ENCODE measurements at regions not wholly inside any gene's neighbourhood (a gene's known extent, or its start where the extent isn't known, plus 50 kb on each side); places are given as distances from the start of the nearest gene placed in this dataset.
"Not testable (repeated sequence)": the region's sequence is repeated elsewhere in the genome, so short reads cannot be mapped to it uniquely, and the experiment has no call there.

GRCh38 chr9:24897826-24898225 is 352.1 kb upstream of the IZUMO3 start:
- Mint-ChIP-seq H3K27ac (ENCODE audit: unreplicated experiment) (no peak overlapping the region), H3K9me3 (ENCODE audit: low read depth) (peaks cover 8% of the 10 kb centered on the region), H3K4me1 (ENCODE audit: low read depth) (no peaks in the 10 kb centered on the region)

GRCh38 chr9:24881361-24881760 is 335.7 kb upstream of the IZUMO3 start:
- Mint-ChIP-seq H3K36me3 (ENCODE audit: low read depth) (no peaks in the 10 kb centered on the region), H3K27ac (ENCODE audit: unreplicated experiment) (no peak overlapping the region), H3K4me1 (ENCODE audit: low read depth) (no peaks in the 10 kb centered on the region)

More at GRCh38 chr9:24897826-24898225, 352.1 kb upstream of the IZUMO3 start:
- H3K36me3 Mint-ChIP-seq (ENCODE audit: low read depth): no peaks in the 10 kb centered on the region
- H3K27me3 Mint-ChIP-seq (ENCODE audit: low read depth): no peaks in the 10 kb centered on the region
- DNase-seq (ENCODE audit: low spot score): no peak
- TF ChIP-seq CTCF (IDR thresholded peaks at IDR 0.05): no peak
- no peak overlapping the region for H3K4me3 Mint-ChIP-seq (ENCODE audit: unreplicated experiment)

GRCh38 chr9:24879591-24879990 is 333.9 kb upstream of the IZUMO3 start:
- Mint-ChIP-seq H3K27ac (ENCODE audit: unreplicated experiment) (no peak overlapping the region), H3K9me3 (ENCODE audit: low read depth) (no peaks in the 10 kb centered on the region), H3K27me3 (ENCODE audit: low read depth) (peaks cover 2% of the 10 kb centered on the region), H3K36me3 (ENCODE audit: low read depth) (no peaks in the 10 kb centered on the region), H3K4me3 (ENCODE audit: unreplicated experiment) (no peak overlapping the region), H3K4me1 (ENCODE audit: low read depth) (no peaks in the 10 kb centered on the region)
- TF ChIP-seq CTCF (IDR thresholded peaks at IDR 0.05): no peak
- no peak for DNase-seq (ENCODE audit: low spot score)

More at GRCh38 chr9:24881361-24881760, 335.7 kb upstream of the IZUMO3 start:
- no peaks in the 10 kb centered on the region for H3K9me3 Mint-ChIP-seq (ENCODE audit: low read depth)
- no peak for DNase-seq (ENCODE audit: low spot score)
- no peak overlapping the region for H3K4me3 Mint-ChIP-seq (ENCODE audit: unreplicated experiment)
- H3K27me3 Mint-ChIP-seq (ENCODE audit: low read depth): peaks cover 2% of the 10 kb centered on the region
- no peak for TF ChIP-seq CTCF (IDR thresholded peaks at IDR 0.05)

- H3K36me3 Mint-ChIP-seq (ENCODE audit: low read depth); H3K27me3 Mint-ChIP-seq (ENCODE audit: low read depth); H3K9me3 Mint-ChIP-seq (ENCODE audit: low read depth); DNase-seq (ENCODE audit: low spot score); H3K4me3 Mint-ChIP-seq (ENCODE audit: unreplicated experiment); H3K4me1 Mint-ChIP-seq (ENCODE audit: low read depth); H3K27ac Mint-ChIP-seq (ENCODE audit: unreplicated experiment): not testable (repeated sequence)
These were observed 310.9 kb upstream of the IZUMO3 start for GRCh38 chr9:24856601-24857000.

GRCh38 chr9:24846248-24846912 is 300.7 kb upstream of the IZUMO3 start:
- no peak for TF ChIP-seq CTCF (IDR thresholded peaks at IDR 0.05)
- H3K36me3 Mint-ChIP-seq (ENCODE audit: low read depth): no peaks in the 10 kb centered on the region

GRCh38 chr9:24844217-24844616 is 298.5 kb upstream of the IZUMO3 start:
- no peaks in the 10 kb centered on the region for H3K36me3 Mint-ChIP-seq (ENCODE audit: low read depth)
- H3K4me3 Mint-ChIP-seq (ENCODE audit: unreplicated experiment): no peak overlapping the region
- DNase-seq (ENCODE audit: low spot score): no peak
- no peak for TF ChIP-seq CTCF (IDR thresholded peaks at IDR 0.05)
- no peaks in the 10 kb centered on the region for H3K4me1 Mint-ChIP-seq (ENCODE audit: low read depth)
- H3K9me3 Mint-ChIP-seq (ENCODE audit: low read depth): no peaks in the 10 kb centered on the region
- no peaks in the 10 kb centered on the region for H3K27me3 Mint-ChIP-seq (ENCODE audit: low read depth)
- H3K27ac Mint-ChIP-seq (ENCODE audit: unreplicated experiment): no peak overlapping the region

More at GRCh38 chr9:24846248-24846912, 300.7 kb upstream of the IZUMO3 start:
- H3K4me1 Mint-ChIP-seq (ENCODE audit: low read depth): no peaks in the 10 kb centered on the region
- no peaks in the 10 kb centered on the region for H3K27me3 Mint-ChIP-seq (ENCODE audit: low read depth)
- H3K4me3 Mint-ChIP-seq (ENCODE audit: unreplicated experiment): no peak overlapping the region
- no peaks in the 10 kb centered on the region for H3K9me3 Mint-ChIP-seq (ENCODE audit: low read depth)
- DNase-seq (ENCODE audit: low spot score): no peak
- no peak overlapping the region for H3K27ac Mint-ChIP-seq (ENCODE audit: unreplicated experiment)
